ENCODE measurements at regions not wholly inside any gene's neighbourhood (a gene's known extent, or its start where the extent isn't known, plus 50 kb on each side); places are given as distances from the start of the nearest gene placed in this dataset.
A peak's percentile ranks its signal among the peaks of the same experiment; 100 is the strongest.

GRCh38 chr11:43545610-43546009 lies 134.9 kb upstream of the HSD17B12 start:
- no peak for DNase-seq

- peak; percentile 19 for DNase-seq
Observed at GRCh38 chr11:43546561-43547429, 133.7 kb upstream of the HSD17B12 start.

GRCh38 chr11:43547430-43547831 lies 133.1 kb upstream of the HSD17B12 start:
- DNase-seq: no peak

- no peak for DNase-seq
Observed at GRCh38 chr11:43547889-43548381, 132.6 kb upstream of the HSD17B12 start.

GRCh38 chr11:43548916-43549315 lies 131.6 kb upstream of the HSD17B12 start:
- DNase-seq: no peak

GRCh38 chr11:43549624-43550023 lies 130.9 kb upstream of the HSD17B12 start:
- no peak for DNase-seq

- no peak for DNase-seq
Observed at GRCh38 chr11:43550714-43551113, 129.8 kb upstream of the HSD17B12 start.

GRCh38 chr11:43554148-43554473 lies 126.4 kb upstream of the HSD17B12 start:
- no peak for DNase-seq

GRCh38 chr11:43555186-43555585 lies 125.4 kb upstream of the HSD17B12 start:
- DNase-seq: no peak

- no peak for DNase-seq
Observed at GRCh38 chr11:43555816-43556611, 124.5 kb upstream of the HSD17B12 start.

GRCh38 chr11:43556612-43557375 lies 123.7 kb upstream of the HSD17B12 start:
- DNase-seq: no peak

- no peak for DNase-seq
Observed at GRCh38 chr11:43557553-43558110, 122.9 kb upstream of the HSD17B12 start.

GRCh38 chr11:43558146-43558545 lies 122.4 kb upstream of the HSD17B12 start:
- DNase-seq: no peak

- DNase-seq: no peak
Observed at GRCh38 chr11:43558556-43559127, 121.9 kb upstream of the HSD17B12 start.

- DNase-seq: no peak
Observed at GRCh38 chr11:43561832-43562231, 118.7 kb upstream of the HSD17B12 start.

GRCh38 chr11:43567396-43567975 lies 113.1 kb upstream of the HSD17B12 start:
- peak; percentile 59 for DNase-seq

GRCh38 chr11:43573233-43573632 lies 107.3 kb upstream of the HSD17B12 start:
- DNase-seq: no peak

- no peak for DNase-seq
Observed at GRCh38 chr11:43573873-43574272, 106.7 kb upstream of the HSD17B12 start.

- no peak for DNase-seq
Observed at GRCh38 chr11:43574411-43574810, 106.1 kb upstream of the HSD17B12 start.

GRCh38 chr11:43574949-43575912 lies 105.3 kb upstream of the HSD17B12 start:
- peak; percentile 16 for DNase-seq

- DNase-seq: no peak
Observed at GRCh38 chr11:43575913-43576310, 104.6 kb upstream of the HSD17B12 start.

Data from DMS79 treated with DMSO at 0.1 percent for 48 hours (cell line).